ENCODE measurements at regions not wholly inside any gene's neighbourhood (a gene's known extent, or its start where the extent isn't known, plus 50 kb on each side); places are given as distances from the start of the nearest gene placed in this dataset.

DNA sequence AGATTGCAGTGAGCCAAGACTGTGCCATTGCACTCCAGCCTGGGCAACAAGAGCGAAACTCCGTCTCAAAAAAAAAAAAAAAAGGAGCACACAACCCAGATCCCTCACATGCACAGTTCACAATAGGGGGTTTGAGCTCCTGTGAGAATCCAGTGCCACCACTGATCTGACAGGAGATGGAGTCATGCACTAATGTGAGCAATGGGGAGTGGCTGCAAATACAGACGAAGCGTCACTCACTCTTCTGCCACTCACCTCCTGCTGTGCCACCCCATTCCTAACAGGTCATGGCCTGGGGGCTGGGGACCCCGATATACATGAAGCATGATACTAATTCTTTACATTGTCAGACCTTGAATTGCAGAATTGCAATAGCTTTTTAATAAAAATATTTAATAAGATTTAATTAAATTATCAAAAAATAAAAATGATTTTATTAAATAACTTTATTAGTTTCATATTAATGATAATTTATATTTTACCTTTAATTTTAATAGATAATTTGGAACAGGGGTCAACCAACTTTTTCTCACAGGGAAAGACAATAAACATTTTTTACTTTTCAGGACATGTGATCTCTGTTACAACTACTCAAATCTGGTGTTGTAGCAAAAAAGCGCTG lies 171.4 kb downstream of the COPRS start:
- Mint-ChIP-seq H3K27me3 (peaks cover 1 to 26% (median 16%) of the 10 kb centered on the region in 5 donors), H3K9me3 (no peaks in the 10 kb centered on the region), H3K4me1 (no peaks in the 10 kb centered on the region), H3K4me3 (no peak overlapping the region), H3K36me3 (no peaks in the 10 kb centered on the region), H3K27ac (no peak overlapping the region)
- ChIA-PET CTCF (no interaction called here), POLR2A (no interaction called here)
- H3K9me3 ChIP-seq (ENCODE audit: control insufficient read depth in 2 of 3, low read length in 3 of 3), result no peaks in the 10 kb centered on the region
- no peak overlapping the region for H3K4me3 ChIP-seq (ENCODE audit: low read length)
- no peaks in the 10 kb centered on the region for H3K4me1 ChIP-seq (ENCODE audit: control insufficient read depth in 2 of 2, insufficient read depth in 2 of 2, low read length in 2 of 2)
- intact Hi-C loops (cut with micrococcal nuclease), result no loop called here
- DNase-seq (no peak), ATAC-seq (no peak)
- no peak overlapping the region for H3K27ac ChIP-seq (ENCODE audit: low read depth, low read length)
- H3K27me3 ChIP-seq (ENCODE audit: control insufficient read depth in 2 of 2, insufficient read depth in 2 of 2, low read length in 2 of 2), result peaks cover 0 to 4% of the 10 kb centered on the region in 2 donors
- no peaks in the 10 kb centered on the region for H3K36me3 ChIP-seq (ENCODE audit: control insufficient read depth in 2 of 3, insufficient read depth in 3 of 3, low read length in 3 of 3)

DNA sequence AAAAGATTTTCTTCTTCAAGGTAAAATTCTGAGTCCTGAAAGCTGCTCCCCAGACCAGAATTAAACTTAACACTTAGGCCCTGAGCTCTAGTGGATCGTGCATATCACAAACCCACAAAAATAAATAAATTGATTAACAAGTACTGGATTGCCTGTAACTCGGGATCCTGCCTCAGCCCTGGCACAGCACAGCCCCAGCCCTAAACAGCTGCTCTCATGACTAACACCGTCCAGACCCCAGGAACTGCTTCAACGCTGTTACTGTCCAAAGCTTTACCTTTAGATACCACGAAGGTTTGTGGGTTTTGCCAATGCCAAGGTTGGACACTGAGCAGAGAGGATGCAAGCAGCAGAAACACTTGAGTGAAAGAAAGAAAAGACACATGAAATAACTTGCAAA lies 172.5 kb downstream of the COPRS start:
- Histone ChIP-seq H3K27ac (ENCODE audit: low read depth, low read length) (no peak overlapping the region), H3K4me1 (ENCODE audit: control insufficient read depth in 2 of 2, insufficient read depth in 2 of 2, low read length in 2 of 2) (no peaks in the 10 kb centered on the region), H3K36me3 (ENCODE audit: control insufficient read depth in 2 of 3, insufficient read depth in 3 of 3, low read length in 3 of 3) (no peaks in the 10 kb centered on the region), H3K27me3 (ENCODE audit: control insufficient read depth in 2 of 2, insufficient read depth in 2 of 2, low read length in 2 of 2) (peaks cover 0 to 4% of the 10 kb centered on the region in 2 donors), H3K9me3 (ENCODE audit: control insufficient read depth in 2 of 3, low read length in 3 of 3) (no peaks in the 10 kb centered on the region), H3K4me3 (ENCODE audit: low read length) (no peak overlapping the region)
- Mint-ChIP-seq H3K27me3 (peaks cover 6 to 30% (median 21%) of the 10 kb centered on the region in 5 donors), H3K27ac (no peak overlapping the region), H3K4me3 (no peak overlapping the region), H3K36me3 (no peaks in the 10 kb centered on the region), H3K4me1 (no peaks in the 10 kb centered on the region), H3K9me3 (no peaks in the 10 kb centered on the region)
- intact Hi-C loops (cut with micrococcal nuclease), result no loop called here
- ATAC-seq (no peak), DNase-seq (no peak)
- ChIA-PET POLR2A (no interaction called here), CTCF (no interaction called here)

DNA sequence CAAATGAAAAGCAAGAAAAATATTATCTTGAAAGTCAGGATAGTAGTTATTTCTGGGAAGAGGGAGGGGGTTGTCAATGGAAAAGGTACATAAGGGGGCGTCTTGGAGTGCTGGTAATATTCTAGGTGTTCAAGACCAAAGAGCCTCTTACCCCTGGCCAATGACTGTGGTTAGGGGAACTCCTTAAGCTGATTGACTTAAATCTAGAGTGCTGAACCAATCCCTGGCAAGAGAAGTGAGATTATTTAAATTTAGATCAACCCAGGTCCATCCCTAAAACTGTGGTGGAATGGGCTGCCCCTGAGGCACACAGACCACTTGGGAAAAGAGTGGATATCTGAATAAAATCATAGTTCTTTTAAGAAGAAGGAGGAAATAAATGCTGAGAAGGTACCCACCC lies 174.1 kb downstream of the COPRS start:
- Histone ChIP-seq H3K4me1 (ENCODE audit: control insufficient read depth in 2 of 2, insufficient read depth in 2 of 2, low read length in 2 of 2) (no peaks in the 10 kb centered on the region), H3K9me3 (ENCODE audit: control insufficient read depth in 2 of 3, low read length in 3 of 3) (no peaks in the 10 kb centered on the region), H3K36me3 (ENCODE audit: control insufficient read depth in 2 of 3, insufficient read depth in 3 of 3, low read length in 3 of 3) (no peaks in the 10 kb centered on the region), H3K4me3 (ENCODE audit: low read length) (no peak overlapping the region), H3K27me3 (ENCODE audit: control insufficient read depth in 2 of 2, insufficient read depth in 2 of 2, low read length in 2 of 2) (peaks cover 0 to 4% of the 10 kb centered on the region in 2 donors), H3K27ac (ENCODE audit: low read depth, low read length) (no peak overlapping the region)
- no peak for DNase-seq
- Mint-ChIP-seq H3K4me3 (no peak overlapping the region), H3K4me1 (peaks cover 0 to 6% (median 0%) of the 10 kb centered on the region in 7 donors), H3K9me3 (no peaks in the 10 kb centered on the region), H3K27me3 (peaks cover 13 to 37% (median 27%) of the 10 kb centered on the region in 5 donors), H3K36me3 (no peaks in the 10 kb centered on the region), H3K27ac (no peak overlapping the region)
- intact Hi-C loops (cut with micrococcal nuclease), result no loop called here
- POLR2A ChIA-PET, result no interaction called here
- CTCF ChIA-PET, result no interaction called here
- ATAC-seq, result no peak

DNA sequence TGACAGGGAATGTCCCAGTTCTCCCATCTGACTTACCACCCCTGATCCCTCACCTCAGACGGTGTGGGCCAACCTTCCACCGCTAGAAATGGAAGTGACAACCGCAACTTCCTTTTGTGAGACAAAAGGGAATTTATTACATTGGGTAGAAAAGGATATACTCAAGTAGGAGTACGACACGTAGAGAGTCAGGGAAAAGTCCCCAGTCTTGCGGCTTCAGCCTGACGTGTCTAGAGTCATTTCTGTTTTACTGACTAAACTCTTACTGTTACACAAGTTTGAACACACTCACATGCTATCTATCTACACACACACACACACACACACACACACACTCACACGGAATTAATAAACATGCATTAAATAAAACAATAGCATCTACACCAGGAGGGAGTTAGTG lies 178.9 kb downstream of the COPRS start:
- intact Hi-C loops (cut with micrococcal nuclease), result no loop called here

DNA sequence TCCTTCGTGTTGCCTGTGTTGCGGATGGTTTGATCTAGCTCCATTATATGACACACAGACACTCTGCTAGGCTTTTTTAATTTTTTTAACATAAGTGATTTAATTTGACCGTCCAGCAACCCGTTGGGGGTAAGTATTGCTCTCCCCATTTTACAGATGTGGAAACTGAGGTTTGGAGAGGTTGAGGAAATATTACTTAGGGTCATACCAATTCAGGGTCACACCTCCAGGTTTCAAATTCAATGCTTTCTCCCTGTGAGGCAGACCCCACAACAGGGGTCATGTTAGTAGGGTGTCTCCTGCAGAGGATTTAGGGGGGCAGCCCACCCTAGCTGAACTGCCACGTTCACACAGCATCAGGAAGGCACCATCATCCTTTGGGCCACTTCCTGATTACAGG lies 179.4 kb downstream of the COPRS start:
- ATAC-seq, result no peak
- DNase-seq, result no peak
- no peak overlapping the region for H3K4me3 Mint-ChIP-seq
- H3K27ac Mint-ChIP-seq, result no peak overlapping the region
- POLR2A ChIA-PET, result no interaction called here
- no peak overlapping the region for H3K27ac ChIP-seq (ENCODE audit: low read depth, low read length)
- no peak overlapping the region for H3K4me3 ChIP-seq (ENCODE audit: low read length)
- peaks cover 0 to 4% of the 10 kb centered on the region in 2 donors for H3K27me3 ChIP-seq (ENCODE audit: control insufficient read depth in 2 of 2, insufficient read depth in 2 of 2, low read length in 2 of 2)
- no peaks in the 10 kb centered on the region for H3K4me1 ChIP-seq (ENCODE audit: control insufficient read depth in 2 of 2, insufficient read depth in 2 of 2, low read length in 2 of 2)
- intact Hi-C loops (cut with micrococcal nuclease), result no loop called here
- no peaks in the 10 kb centered on the region for H3K36me3 Mint-ChIP-seq
- no peaks in the 10 kb centered on the region for H3K36me3 ChIP-seq (ENCODE audit: control insufficient read depth in 2 of 3, insufficient read depth in 3 of 3, low read length in 3 of 3)
- CTCF ChIA-PET, result no interaction called here
- no peaks in the 10 kb centered on the region for H3K9me3 Mint-ChIP-seq
- H3K27me3 Mint-ChIP-seq, result peaks cover 25 to 54% (median 30%) of the 10 kb centered on the region in 5 donors
- no peaks in the 10 kb centered on the region for H3K9me3 ChIP-seq (ENCODE audit: control insufficient read depth in 2 of 3, low read length in 3 of 3)
- peaks cover 0 to 8% (median 0%) of the 10 kb centered on the region in 7 donors for H3K4me1 Mint-ChIP-seq

More for the DNA sequence above, 178.9 kb downstream of the COPRS start:
- Mint-ChIP-seq H3K36me3 (no peaks in the 10 kb centered on the region), H3K9me3 (no peaks in the 10 kb centered on the region), H3K4me1 (peaks cover 0 to 8% (median 0%) of the 10 kb centered on the region in 7 donors), H3K27ac (no peak overlapping the region), H3K4me3 (peak overlapping the region in 1 of 10 donors; percentile 39), H3K27me3 (peaks cover 21 to 49% (median 31%) of the 10 kb centered on the region in 5 donors)
- Histone ChIP-seq H3K36me3 (ENCODE audit: control insufficient read depth in 2 of 3, insufficient read depth in 3 of 3, low read length in 3 of 3) (no peaks in the 10 kb centered on the region), H3K4me3 (ENCODE audit: low read length) (no peak overlapping the region), H3K27ac (ENCODE audit: low read depth, low read length) (no peak overlapping the region), H3K27me3 (ENCODE audit: control insufficient read depth in 2 of 2, insufficient read depth in 2 of 2, low read length in 2 of 2) (peaks cover 0 to 4% of the 10 kb centered on the region in 2 donors), H3K9me3 (ENCODE audit: control insufficient read depth in 2 of 3, low read length in 3 of 3) (no peaks in the 10 kb centered on the region), H3K4me1 (ENCODE audit: control insufficient read depth in 2 of 2, insufficient read depth in 2 of 2, low read length in 2 of 2) (no peaks in the 10 kb centered on the region)
- ChIA-PET POLR2A (no interaction called here), CTCF (no interaction called here)
- peak in 1 of 9 donors; percentile 58 for DNase-seq
- ATAC-seq, result peak; percentile 78

DNA sequence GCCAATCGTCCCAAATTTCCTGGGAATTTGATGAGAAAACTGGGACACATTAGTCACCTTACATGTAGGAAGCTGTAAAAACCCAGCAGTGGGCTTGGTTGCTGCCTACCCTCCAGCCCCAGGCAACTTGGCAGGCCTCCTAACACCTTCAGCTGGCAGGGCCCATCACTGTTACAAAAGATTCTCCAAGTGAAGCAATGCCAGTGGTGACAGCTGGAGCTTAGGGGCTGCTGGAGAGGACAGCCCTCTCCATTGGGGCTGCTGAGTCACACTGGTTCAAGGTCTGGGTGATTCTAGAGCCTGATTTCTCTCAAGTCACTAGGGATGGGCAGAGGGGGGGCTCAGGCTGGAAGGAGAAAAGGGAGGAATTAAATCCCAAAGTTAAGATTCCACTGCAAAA lies 180.6 kb downstream of the COPRS start:
- peak; percentile 30 for ATAC-seq
- intact Hi-C loops (cut with micrococcal nuclease), result no loop called here

DNA sequence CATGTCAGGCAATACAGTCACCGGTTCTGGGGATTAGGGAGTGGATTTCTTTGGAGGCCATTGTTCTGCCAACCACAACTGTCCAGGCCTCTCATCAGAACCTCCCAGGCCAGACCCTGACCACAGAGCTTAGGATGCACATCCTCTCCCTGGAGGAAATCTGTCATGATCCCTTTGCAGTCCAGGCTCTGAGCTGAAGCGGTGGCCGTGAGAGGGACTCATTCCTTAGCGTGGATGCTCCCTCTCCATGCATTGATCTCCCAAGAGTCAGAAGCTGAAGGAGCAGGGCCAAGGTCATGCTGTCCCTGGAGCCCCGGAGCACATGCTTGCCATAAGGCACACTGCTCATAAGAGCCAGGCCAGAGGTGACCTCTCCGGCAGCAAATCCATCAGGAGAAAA lies 181.4 kb downstream of the COPRS start:
- intact Hi-C loops (cut with micrococcal nuclease), result no loop called here
- Histone ChIP-seq H3K4me1 (ENCODE audit: control insufficient read depth in 2 of 2, insufficient read depth in 2 of 2, low read length in 2 of 2) (no peaks in the 10 kb centered on the region), H3K4me3 (ENCODE audit: low read length) (no peak overlapping the region), H3K27ac (ENCODE audit: low read depth, low read length) (no peak overlapping the region), H3K36me3 (ENCODE audit: control insufficient read depth in 2 of 3, insufficient read depth in 3 of 3, low read length in 3 of 3) (no peaks in the 10 kb centered on the region), H3K27me3 (ENCODE audit: control insufficient read depth in 2 of 2, insufficient read depth in 2 of 2, low read length in 2 of 2) (peaks cover 0 to 1% of the 10 kb centered on the region in 2 donors), H3K9me3 (ENCODE audit: control insufficient read depth in 2 of 3, low read length in 3 of 3) (no peaks in the 10 kb centered on the region)
- no peak overlapping the region for H3K4me3 Mint-ChIP-seq
- no peaks in the 10 kb centered on the region for H3K9me3 Mint-ChIP-seq
- ChIA-PET CTCF (no interaction called here), POLR2A (no interaction called here)
- DNase-seq, result no peak
- H3K27ac Mint-ChIP-seq, result no peak overlapping the region
- peaks cover 24 to 48% (median 32%) of the 10 kb centered on the region in 5 donors for H3K27me3 Mint-ChIP-seq
- H3K4me1 Mint-ChIP-seq, result peaks cover 0 to 8% (median 0%) of the 10 kb centered on the region in 7 donors
- ATAC-seq, result no peak
- no peaks in the 10 kb centered on the region for H3K36me3 Mint-ChIP-seq

More for the DNA sequence above, 180.6 kb downstream of the COPRS start:
- Mint-ChIP-seq H3K4me3 (no peak overlapping the region), H3K4me1 (peaks cover 0 to 8% (median 0%) of the 10 kb centered on the region in 7 donors), H3K9me3 (no peaks in the 10 kb centered on the region), H3K27ac (no peak overlapping the region), H3K27me3 (peaks cover 24 to 47% (median 33%) of the 10 kb centered on the region in 5 donors), H3K36me3 (no peaks in the 10 kb centered on the region)
- POLR2A ChIA-PET, result no interaction called here
- DNase-seq, result no peak
- Histone ChIP-seq H3K9me3 (ENCODE audit: control insufficient read depth in 2 of 3, low read length in 3 of 3) (no peaks in the 10 kb centered on the region), H3K4me1 (ENCODE audit: control insufficient read depth in 2 of 2, insufficient read depth in 2 of 2, low read length in 2 of 2) (no peaks in the 10 kb centered on the region), H3K36me3 (ENCODE audit: control insufficient read depth in 2 of 3, insufficient read depth in 3 of 3, low read length in 3 of 3) (no peaks in the 10 kb centered on the region), H3K27me3 (ENCODE audit: control insufficient read depth in 2 of 2, insufficient read depth in 2 of 2, low read length in 2 of 2) (no peaks in the 10 kb centered on the region), H3K27ac (ENCODE audit: low read depth, low read length) (no peak overlapping the region), H3K4me3 (ENCODE audit: low read length) (no peak overlapping the region)
- CTCF ChIA-PET, result no interaction called here

Data from naive thymus-derived CD4-positive, alpha-beta T cell (primary cell).